ENCODE measurements at regions not wholly inside any gene's neighbourhood (a gene's known extent, or its start where the extent isn't known, plus 50 kb on each side); places are given as distances from the start of the nearest gene placed in this dataset.

DNA sequence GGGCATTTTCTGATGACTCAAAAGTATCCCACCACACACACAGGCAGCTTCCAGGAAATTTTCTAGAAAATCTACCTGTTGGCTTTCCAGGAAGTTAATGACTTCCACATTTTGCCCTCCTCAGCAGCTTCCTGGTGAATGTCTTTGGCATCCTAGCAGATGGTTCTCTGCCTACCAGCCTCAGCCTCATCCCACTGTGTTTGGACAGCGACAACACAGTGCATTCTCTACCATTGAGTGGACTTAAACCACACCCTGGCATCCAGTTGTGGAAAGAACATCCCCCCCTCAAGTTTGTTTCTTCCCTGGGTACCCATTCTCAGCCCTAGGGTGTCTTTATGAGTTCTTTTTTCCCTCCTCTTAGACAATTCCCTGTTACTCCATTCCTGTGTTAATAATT is 50.8 kb upstream of the GADL1 start:
- H3K9me3 Mint-ChIP-seq: peaks cover 10% of the 10 kb centered on the region
- H3K4me1 Mint-ChIP-seq: peaks cover 4% of the 10 kb centered on the region
- DNase-seq: no peak
- H3K4me3 Mint-ChIP-seq: no peak overlapping the region
- H3K36me3 Mint-ChIP-seq (ENCODE audit: low read depth): no peaks in the 10 kb centered on the region
- H3K27ac Mint-ChIP-seq: no peak overlapping the region
- no peaks in the 10 kb centered on the region for H3K27me3 Mint-ChIP-seq
- ChIA-PET POLR2A (no interaction called here), CTCF (interaction anchor here (1.0 to 1.1 kb wide), 2 partner anchors 11 to 387 kb away, joined by 3 read pairs; no protein-coding TSS in a partner anchor)

GRCh38 chr3:30948426-30948825 is 54.0 kb upstream of the GADL1 start:
- POLR2A ChIA-PET: no interaction called here
- Mint-ChIP-seq H3K27ac (no peak overlapping the region), H3K36me3 (ENCODE audit: low read depth) (no peaks in the 10 kb centered on the region), H3K9me3 (peaks cover 2% of the 10 kb centered on the region), H3K4me3 (no peak overlapping the region), H3K27me3 (no peaks in the 10 kb centered on the region), H3K4me1 (no peaks in the 10 kb centered on the region)
- CTCF ChIA-PET: no interaction called here
- no peak for DNase-seq

- Mint-ChIP-seq H3K4me1 (no peaks in the 10 kb centered on the region), H3K27ac (no peak overlapping the region), H3K36me3 (ENCODE audit: low read depth) (no peaks in the 10 kb centered on the region), H3K27me3 (no peaks in the 10 kb centered on the region), H3K9me3 (peaks cover 2% of the 10 kb centered on the region), H3K4me3 (no peak overlapping the region)
- CTCF ChIA-PET: no interaction called here
- POLR2A ChIA-PET: no interaction called here
- DNase-seq: no peak
Measured at GRCh38 chr3:30951826-30952225, 57.4 kb upstream of the GADL1 start.

GRCh38 chr3:30952786-30953185 is 58.3 kb upstream of the GADL1 start:
- H3K4me3 Mint-ChIP-seq: no peak overlapping the region
- no peaks in the 10 kb centered on the region for H3K4me1 Mint-ChIP-seq
- CTCF ChIA-PET: no interaction called here
- no peaks in the 10 kb centered on the region for H3K27me3 Mint-ChIP-seq
- H3K9me3 Mint-ChIP-seq: peaks cover 4% of the 10 kb centered on the region
- DNase-seq: no peak
- no peaks in the 10 kb centered on the region for H3K36me3 Mint-ChIP-seq (ENCODE audit: low read depth)
- H3K27ac Mint-ChIP-seq: no peak overlapping the region
- POLR2A ChIA-PET: no interaction called here

DNA sequence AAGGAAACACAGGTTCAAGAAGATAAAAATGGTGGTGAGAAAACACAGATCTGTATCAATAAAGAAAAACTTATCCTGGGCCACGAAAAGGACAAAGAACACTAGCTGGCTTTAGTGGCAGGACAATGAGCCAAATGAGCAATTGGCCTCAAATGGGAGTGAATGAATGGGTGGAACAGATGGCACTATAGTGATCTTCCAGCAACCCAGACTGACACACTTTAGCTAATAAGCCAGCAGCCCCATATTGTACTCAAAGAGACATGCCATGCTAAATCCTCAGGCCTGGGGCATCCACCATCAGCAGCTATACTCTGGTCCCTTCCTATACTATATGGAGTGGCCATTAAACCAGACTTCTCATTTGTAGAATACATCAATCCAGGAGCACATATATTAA is 60.0 kb upstream of the GADL1 start:
- H3K27ac Mint-ChIP-seq: no peak overlapping the region
- DNase-seq: no peak
- H3K9me3 Mint-ChIP-seq: peaks cover 9% of the 10 kb centered on the region
- H3K4me3 Mint-ChIP-seq: no peak overlapping the region
- ChIA-PET CTCF (interaction anchor here (0.7 to 1.0 kb wide), 2 partner anchors 14 to 20 kb away, joined by 3 read pairs; no protein-coding TSS in a partner anchor), POLR2A (no interaction called here)
- peaks cover 2% of the 10 kb centered on the region for H3K27me3 Mint-ChIP-seq
- no peaks in the 10 kb centered on the region for H3K4me1 Mint-ChIP-seq
- H3K36me3 Mint-ChIP-seq (ENCODE audit: low read depth): peaks cover 4% of the 10 kb centered on the region

- no peak for DNase-seq
- CTCF ChIA-PET: no interaction called here
- H3K4me1 Mint-ChIP-seq: peaks cover 23% of the 10 kb centered on the region
Measured at GRCh38 chr3:30962084-30962483, 67.6 kb upstream of the GADL1 start.

DNA sequence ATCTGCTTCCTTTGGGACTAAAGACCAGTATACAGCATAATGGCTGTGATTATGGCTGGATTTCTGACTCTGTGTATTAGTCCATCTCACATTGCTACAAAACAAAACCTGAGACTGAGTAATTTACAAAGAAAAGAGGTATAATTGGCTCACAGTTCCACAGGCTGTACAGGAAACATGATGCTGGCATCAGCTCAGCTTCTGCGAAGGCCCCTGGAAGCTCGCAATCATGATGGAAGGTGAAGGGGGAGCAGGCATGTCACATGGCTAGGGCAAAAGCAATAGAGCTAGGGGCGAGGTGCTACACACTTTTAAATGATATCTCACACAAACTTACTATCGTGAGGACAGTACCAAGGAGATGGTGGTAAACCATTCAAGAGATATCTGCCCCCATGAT is 68.0 kb upstream of the GADL1 start:
- POLR2A ChIA-PET: no interaction called here
- no peak for DNase-seq
- peaks cover 23% of the 10 kb centered on the region for H3K4me1 Mint-ChIP-seq
- H3K27ac Mint-ChIP-seq: no peak overlapping the region
- H3K36me3 Mint-ChIP-seq (ENCODE audit: low read depth): peaks cover 4% of the 10 kb centered on the region
- H3K4me3 Mint-ChIP-seq: no peak overlapping the region
- CTCF ChIA-PET: no interaction called here
- peaks cover 2% of the 10 kb centered on the region for H3K27me3 Mint-ChIP-seq
- peaks cover 13% of the 10 kb centered on the region for H3K9me3 Mint-ChIP-seq

More at GRCh38 chr3:30962084-30962483, 67.6 kb upstream of the GADL1 start:
- H3K27ac Mint-ChIP-seq: no peak overlapping the region
- H3K36me3 Mint-ChIP-seq (ENCODE audit: low read depth): peaks cover 4% of the 10 kb centered on the region
- H3K4me3 Mint-ChIP-seq: no peak overlapping the region
- POLR2A ChIA-PET: no interaction called here
- H3K9me3 Mint-ChIP-seq: peaks cover 13% of the 10 kb centered on the region
- H3K27me3 Mint-ChIP-seq: peaks cover 2% of the 10 kb centered on the region

- CTCF ChIA-PET: no interaction called here
Measured at GRCh38 chr3:30963223-30963722, 68.8 kb upstream of the GADL1 start.

DNA sequence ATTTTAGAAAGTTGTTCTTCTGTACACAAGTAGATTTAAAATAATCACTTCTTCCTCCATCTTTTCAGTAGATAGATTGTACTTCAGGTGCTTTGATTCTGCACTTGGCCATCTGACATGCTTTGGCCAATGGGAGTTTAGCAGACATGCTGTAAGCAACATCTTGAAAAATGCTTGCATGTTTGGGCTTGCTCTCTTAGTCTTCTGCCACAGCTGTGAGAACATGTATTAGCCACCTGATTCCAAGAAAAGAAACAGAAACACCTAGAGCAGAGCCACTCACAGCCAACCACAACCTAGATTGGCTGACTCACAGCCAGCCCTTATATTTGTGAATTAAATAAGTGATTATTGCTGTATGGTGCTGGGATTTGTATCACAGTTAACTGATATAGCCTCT is 70.2 kb upstream of the GADL1 start:
- ChIA-PET POLR2A (no interaction called here), CTCF (no interaction called here)
- H3K27me3 Mint-ChIP-seq: no peaks in the 10 kb centered on the region
- peaks cover 23% of the 10 kb centered on the region for H3K4me1 Mint-ChIP-seq
- H3K4me3 Mint-ChIP-seq: no peak overlapping the region
- H3K27ac Mint-ChIP-seq: peak overlapping the region; percentile 17
- DNase-seq: peak; percentile 35
- peaks cover 4% of the 10 kb centered on the region for H3K9me3 Mint-ChIP-seq
- H3K36me3 Mint-ChIP-seq (ENCODE audit: low read depth): no peaks in the 10 kb centered on the region

More at GRCh38 chr3:30963223-30963722, 68.8 kb upstream of the GADL1 start:
- Mint-ChIP-seq H3K4me3 (no peak overlapping the region), H3K36me3 (ENCODE audit: low read depth) (peaks cover 2% of the 10 kb centered on the region), H3K27me3 (peaks cover 2% of the 10 kb centered on the region), H3K27ac (no peak overlapping the region), H3K4me1 (peaks cover 23% of the 10 kb centered on the region), H3K9me3 (peaks cover 9% of the 10 kb centered on the region)
- POLR2A ChIA-PET: no interaction called here
- no peak for DNase-seq

DNA sequence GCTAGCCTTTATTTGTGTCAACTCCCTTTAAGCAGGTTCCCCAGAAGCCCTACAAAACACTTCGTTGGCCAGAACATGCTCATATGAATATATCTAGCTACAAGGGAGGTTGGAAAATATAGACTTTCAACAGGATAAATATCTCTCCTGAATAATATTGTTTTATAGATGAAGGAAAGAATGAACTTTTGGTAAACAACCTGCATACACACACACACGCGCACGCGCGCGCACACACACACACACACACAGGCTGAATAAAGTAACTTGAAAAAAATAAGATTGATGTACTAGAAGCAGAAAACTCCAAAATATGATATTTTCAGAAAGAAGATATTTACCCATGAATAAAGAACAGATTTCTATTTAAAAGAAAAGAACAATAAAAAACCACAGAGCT is 72.4 kb upstream of the GADL1 start:
- Mint-ChIP-seq H3K4me3 (no peak overlapping the region), H3K27ac (no peak overlapping the region), H3K9me3 (peaks cover 3% of the 10 kb centered on the region), H3K36me3 (ENCODE audit: low read depth) (no peaks in the 10 kb centered on the region), H3K4me1 (peaks cover 25% of the 10 kb centered on the region), H3K27me3 (no peaks in the 10 kb centered on the region)
- ChIA-PET CTCF (interaction anchor here (0.8 kb wide), 1 partner anchor 17 kb away, joined by 3 read pairs; no protein-coding TSS in a partner anchor), POLR2A (no interaction called here)
- no peak for DNase-seq

DNA sequence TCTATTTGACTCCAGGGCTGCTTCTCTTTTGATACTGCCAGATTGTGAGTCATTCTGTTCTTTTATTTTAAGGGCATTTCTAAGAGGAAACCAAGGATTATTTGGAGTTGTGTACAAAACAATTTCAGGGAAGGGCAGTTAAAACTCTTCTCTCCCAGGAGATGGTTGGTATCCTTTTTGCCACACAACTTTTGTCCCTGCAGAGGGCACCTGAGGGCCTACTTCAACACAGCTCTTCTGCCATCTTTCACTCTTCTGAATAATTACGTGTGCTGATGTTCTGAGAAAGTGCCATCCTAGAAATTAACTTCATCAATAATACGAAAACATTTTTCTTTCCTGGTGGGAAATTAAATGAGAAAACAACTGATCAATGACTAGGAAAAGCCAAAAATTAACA is 75.7 kb upstream of the GADL1 start:
- Mint-ChIP-seq H3K27me3 (no peaks in the 10 kb centered on the region), H3K27ac (no peak overlapping the region), H3K9me3 (no peaks in the 10 kb centered on the region), H3K4me1 (peaks cover 6% of the 10 kb centered on the region), H3K4me3 (no peak overlapping the region), H3K36me3 (ENCODE audit: low read depth) (no peaks in the 10 kb centered on the region)
- ChIA-PET POLR2A (no interaction called here), CTCF (no interaction called here)
- DNase-seq: no peak

- POLR2A ChIA-PET: no interaction called here
- no peak overlapping the region for H3K27ac Mint-ChIP-seq
- CTCF ChIA-PET: interaction anchor here (1.0 kb wide), 1 partner anchor 10 kb away, joined by 3 read pairs; no protein-coding TSS in a partner anchor
Measured at GRCh38 chr3:30972449-30972848, 78.0 kb upstream of the GADL1 start.

DNA sequence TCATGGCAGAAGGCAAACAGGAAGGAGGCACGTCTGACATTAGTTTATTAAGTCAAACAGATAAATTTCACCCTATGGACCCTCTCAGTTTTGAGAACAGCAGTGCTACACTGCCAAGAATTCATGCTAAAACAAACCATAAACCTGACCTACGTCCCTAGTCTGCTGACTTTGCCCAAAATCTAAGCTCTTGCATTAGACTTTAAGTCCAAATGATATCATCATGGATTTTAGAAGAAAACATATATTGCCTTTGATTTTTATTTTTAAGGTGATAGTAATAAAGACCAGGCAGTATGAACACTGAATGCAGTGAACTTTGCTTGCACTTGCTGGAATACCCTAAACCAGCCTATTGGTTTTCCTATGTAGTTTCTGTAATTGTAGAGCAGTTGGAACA is 79.6 kb upstream of the GADL1 start:
- H3K4me3 Mint-ChIP-seq: no peak overlapping the region
- no peaks in the 10 kb centered on the region for H3K9me3 Mint-ChIP-seq
- peaks cover 1% of the 10 kb centered on the region for H3K4me1 Mint-ChIP-seq
- no peaks in the 10 kb centered on the region for H3K27me3 Mint-ChIP-seq
- CTCF ChIA-PET: no interaction called here
- POLR2A ChIA-PET: no interaction called here
- no peak overlapping the region for H3K27ac Mint-ChIP-seq
- no peaks in the 10 kb centered on the region for H3K36me3 Mint-ChIP-seq (ENCODE audit: low read depth)
- DNase-seq: no peak

More at GRCh38 chr3:30972449-30972848, 78.0 kb upstream of the GADL1 start:
- Mint-ChIP-seq H3K9me3 (no peaks in the 10 kb centered on the region), H3K4me3 (no peak overlapping the region), H3K4me1 (peaks cover 1% of the 10 kb centered on the region), H3K36me3 (ENCODE audit: low read depth) (no peaks in the 10 kb centered on the region), H3K27me3 (no peaks in the 10 kb centered on the region)
- no peak for DNase-seq

- CTCF ChIA-PET: no interaction called here
- Mint-ChIP-seq H3K4me1 (no peaks in the 10 kb centered on the region), H3K9me3 (no peaks in the 10 kb centered on the region), H3K4me3 (no peak overlapping the region), H3K27me3 (no peaks in the 10 kb centered on the region), H3K27ac (no peak overlapping the region), H3K36me3 (ENCODE audit: low read depth) (no peaks in the 10 kb centered on the region)
- DNase-seq: no peak
- POLR2A ChIA-PET: no interaction called here
Measured at GRCh38 chr3:30977592-30977991, 83.1 kb upstream of the GADL1 start.

Measured in activated CD4-positive, alpha-beta T cell treated with anti-CD3 and anti-CD28 coated beads, Interleukin-2, amount 10 ng/mL, durations not matched to agents 7 days and 5 days (primary cell).